GM23338 (cell line): ENCODE measurements at regions not wholly inside any gene's neighbourhood (a gene's known extent, or its start where the extent isn't known, plus 50 kb on each side); places are given as distances from the start of the nearest gene placed in this dataset.

Experiments used
- ATAC-seq: fragments of 200-7000 bp; cut with Tn5 transposase; 3 replicates; pipeline ENCODE4 v1.9.1; 2020
- DNase-seq: peaks from one replicate; pipeline ENCODE4 v3.0.0-alpha.2; 2015; ENCODE audit warnings: low spot score
- H2AFZ ChIP-seq: fragments of 200-600 bp; sonication (generic); 2 replicates; pipeline ENCODE4 v1.8.0; 2016; ENCODE audit warnings: antibody characterized with exemption, mild to moderate bottlenecking, moderate library complexity
- H3F3A ChIP-seq: fragments of 200-600 bp; sonication (generic); replicated peaks from 2 replicates; pipeline ENCODE4 v1.8.0; 2017; ENCODE audit warnings: antibody characterized with exemption, mixed run types, low read depth
- H3K27ac ChIP-seq: fragments of 200-600 bp; sonication (generic); 2 replicates; pipeline ENCODE4 v1.6.1; 2016; ENCODE audit warnings: low read depth
- H3K27me3 ChIP-seq: fragments of 200-600 bp; sonication (generic); 2 replicates; pipeline ENCODE4 v1.8.0; 2016; ENCODE audit warnings: mild to moderate bottlenecking, mixed run types, moderate library complexity; ENCODE audit not compliant: insufficient read depth
- H3K36me3 ChIP-seq: fragments of 200-600 bp; sonication (generic); 2 replicates; pipeline ENCODE4 v1.8.0; 2016; ENCODE audit warnings: mild to moderate bottlenecking; ENCODE audit not compliant: insufficient read depth
- H3K4me1 ChIP-seq: fragments of 200-600 bp; sonication (generic); 2 replicates; pipeline ENCODE4 v1.8.0; 2016; ENCODE audit warnings: mild to moderate bottlenecking, moderate library complexity; ENCODE audit not compliant: insufficient read depth
- H3K4me2 ChIP-seq: fragments of 200-600 bp; sonication (generic); 2 replicates; pipeline ENCODE4 v1.7.1; 2017; ENCODE audit warnings: mixed run types
- H3K4me3 ChIP-seq: fragments of 200-600 bp; sonication (generic); 2 replicates; pipeline ENCODE4 v1.6.1; 2016; ENCODE audit warnings: mixed run types
- H3K79me2 ChIP-seq: fragments of 200-600 bp; sonication (generic); replicated peaks from 2 replicates; pipeline ENCODE4 v1.8.0; 2017; ENCODE audit warnings: mild to moderate bottlenecking; ENCODE audit not compliant: insufficient read depth
- H3K9me2 ChIP-seq: fragments of 200-600 bp; sonication (generic); 2 replicates; pipeline ENCODE4 v1.8.0; 2017; ENCODE audit not compliant: insufficient read depth
- H4K20me1 ChIP-seq: fragments of 200-600 bp; sonication (generic); replicated peaks from 2 replicates; pipeline ENCODE4 v1.8.0; 2017; ENCODE audit warnings: mild to moderate bottlenecking; ENCODE audit not compliant: insufficient read depth
- H3K27ac Mint-ChIP-seq: 2 replicates; pipeline ENCODE4 v1.8.0; 2020; ENCODE audit warnings: inconsistent platforms, mild to moderate bottlenecking, moderate library complexity, mixed read lengths
- H3K27me3 Mint-ChIP-seq: 3 replicates; pipeline ENCODE4 v1.8.0; 2022; ENCODE audit warnings: low read depth, mild to moderate bottlenecking, moderate library complexity, mixed read lengths, inconsistent platforms; ENCODE audit not compliant: insufficient read depth, poor library complexity
- H3K36me3 Mint-ChIP-seq: 3 replicates; pipeline ENCODE4 v1.8.0; 2021; ENCODE audit warnings: low read depth, mild to moderate bottlenecking, inconsistent platforms, moderate library complexity, mixed read lengths
- H3K4me1 Mint-ChIP-seq: 3 replicates; pipeline ENCODE4 v1.8.0; 2020; ENCODE audit warnings: mild to moderate bottlenecking, inconsistent platforms, mixed read lengths
- H3K4me3 Mint-ChIP-seq: 3 replicates; pipeline ENCODE4 v1.8.0; 2021; ENCODE audit warnings: moderate library complexity, mild to moderate bottlenecking, inconsistent platforms, mixed read lengths
- H3K9me3 Mint-ChIP-seq: 3 replicates; pipeline ENCODE4 v1.8.0; 2020; ENCODE audit warnings: moderate library complexity, mild to moderate bottlenecking, inconsistent platforms, mixed read lengths
- CREB1 ChIP-seq: fragments of 250-450 bp; sonication (Bioruptor Pico); IDR thresholded peaks from 2 replicates; pipeline ENCODE4 v1.5.0; 2020; ENCODE audit warnings: low read depth, mild to moderate bottlenecking, moderate library complexity
- EZH2 ChIP-seq: fragments of 200-600 bp; sonication (generic); IDR thresholded peaks from one replicate; pipeline ENCODE4 v1.8.0; 2017; ENCODE audit warnings: antibody characterized with exemption, mild to moderate bottlenecking, low read depth; ENCODE audit not compliant: unreplicated experiment
- EZH2phosphoT487 ChIP-seq: fragments of 200-600 bp; sonication (generic); IDR thresholded peaks from one replicate; pipeline ENCODE4 v1.8.1; 2018; ENCODE audit warnings: antibody characterized with exemption; ENCODE audit not compliant: unreplicated experiment
- JUNB ChIP-seq: IDR thresholded peaks from one replicate; pipeline ENCODE4 v1.6.1; 2016; ENCODE audit warnings: antibody characterized with exemption; ENCODE audit not compliant: unreplicated experiment
- NANOG ChIP-seq: IDR thresholded peaks from 2 replicates; pipeline ENCODE4 v1.6.1; 2016; ENCODE audit warnings: antibody characterized with exemption, borderline replicate concordance
- POLR2AphosphoS5 ChIP-seq: IDR thresholded peaks from 2 replicates; pipeline ENCODE4 v1.6.1; 2016; ENCODE audit warnings: antibody characterized with exemption, low read depth
- STAT1 ChIP-seq: IDR thresholded peaks from one replicate; pipeline ENCODE4 v1.6.1; 2016; ENCODE audit warnings: antibody characterized with exemption; ENCODE audit not compliant: unreplicated experiment
- ZNF114 ChIP-seq: fragments of 250-450 bp; sonication (Bioruptor Pico); IDR thresholded peaks from 2 replicates; pipeline ENCODE4 v1.5.0; 2020; ENCODE audit warnings: mild to moderate bottlenecking, moderate library complexity
- ZNF331 ChIP-seq: fragments of 250-450 bp; sonication (Bioruptor Pico); IDR thresholded peaks from 2 replicates; pipeline ENCODE4 v1.5.0; 2020; ENCODE audit warnings: low read depth, mild to moderate bottlenecking, moderate library complexity
- TF ChIP-seq, protein P1 (sequence below): IDR thresholded peaks from one replicate; pipeline ENCODE4 v1.6.1; 2018; ENCODE audit warnings: antibody characterized with exemption; ENCODE audit not compliant: unreplicated experiment
- TF ChIP-seq, protein P2 (sequence below): fragments of 250-450 bp; sonication (Bioruptor Pico); IDR thresholded peaks from 2 replicates; pipeline ENCODE4 v1.5.0; 2020; ENCODE audit warnings: mild to moderate bottlenecking, moderate library complexity
- TF ChIP-seq, protein P3 (sequence below), 2 experiments: fragments of 200-600 bp in 1 of 2; sonication (generic) in 1 of 2; conservative IDR thresholded peaks; 2 replicates each; pipeline versions ENCODE4 v1.5.1 to v1.6.1; 2016 to 2017; ENCODE audit warnings: antibody characterized with exemption in 2 of 2, low read depth in 2 of 2, mild to moderate bottlenecking in 2 of 2, moderate library complexity in 1 of 2
- TF ChIP-seq, protein P4 (sequence below): IDR thresholded peaks from 2 replicates; pipeline ENCODE4 v1.6.1; 2016; ENCODE audit warnings: antibody characterized with exemption

DNA sequence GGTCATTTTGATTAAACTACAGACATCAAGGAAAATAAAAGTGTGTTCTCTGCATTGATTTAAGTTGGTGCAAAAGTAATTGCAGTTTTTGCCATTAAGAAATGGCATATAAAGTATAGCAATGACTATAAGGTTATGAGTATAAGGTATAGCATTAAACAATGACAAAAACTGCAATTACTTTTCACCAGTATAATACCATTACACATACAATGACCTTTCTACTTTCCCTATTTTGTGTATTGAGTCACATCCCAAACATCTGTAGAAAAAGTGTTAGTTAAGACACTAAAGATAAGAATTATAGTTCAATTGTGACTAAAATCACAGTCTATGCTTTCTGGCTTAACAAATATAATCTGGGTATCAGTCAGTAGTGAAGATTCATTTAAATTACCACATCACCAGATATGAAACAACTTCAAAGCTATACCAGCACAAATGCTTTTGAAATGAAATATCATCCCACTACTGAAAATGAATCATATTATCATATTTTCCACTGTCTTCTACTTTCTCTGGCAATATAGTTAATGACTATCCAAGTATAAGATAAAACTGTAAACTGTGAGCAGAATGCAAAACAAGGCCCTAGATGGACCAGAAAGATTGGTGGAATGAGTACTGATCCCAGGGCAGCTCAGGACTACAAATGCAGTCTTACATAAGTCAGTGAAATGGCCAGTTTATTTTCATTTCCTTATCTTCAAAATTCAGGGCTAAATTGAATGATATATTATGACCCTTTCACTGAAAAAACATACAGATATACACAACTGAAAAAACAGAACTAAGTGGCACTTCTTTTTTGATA is 241.1 kb downstream of the ANTXR2 start:
- H3K4me3 Mint-ChIP-seq, result no peak overlapping the region
- no peak overlapping the region for H3K27ac Mint-ChIP-seq
- Histone ChIP-seq H3K27me3 (no peaks in the 10 kb centered on the region), H3K4me2 (no peak overlapping the region), H3F3A (no peaks in the 10 kb centered on the region), H3K9me2 (peaks cover 1% of the 10 kb centered on the region), H3K27ac (no peak overlapping the region), H3K4me1 (no peaks in the 10 kb centered on the region), H3K4me3 (no peak overlapping the region), H3K79me2 (no peaks in the 10 kb centered on the region), H4K20me1 (no peaks in the 10 kb centered on the region), H2AFZ (no peak overlapping the region), H3K36me3 (no peaks in the 10 kb centered on the region; the same call in 1 of the 2 replicates)
- no peak for DNase-seq
- 0 out of 3 replicates have a peak, but pooled peaks cover 3% of the 10 kb centered on the region for H3K4me1 Mint-ChIP-seq
- ATAC-seq, result no peak
- peaks cover 9% of the 10 kb centered on the region; the same call in 2 of the 3 replicates for H3K9me3 Mint-ChIP-seq
- TF ChIP-seq, protein P1, sequence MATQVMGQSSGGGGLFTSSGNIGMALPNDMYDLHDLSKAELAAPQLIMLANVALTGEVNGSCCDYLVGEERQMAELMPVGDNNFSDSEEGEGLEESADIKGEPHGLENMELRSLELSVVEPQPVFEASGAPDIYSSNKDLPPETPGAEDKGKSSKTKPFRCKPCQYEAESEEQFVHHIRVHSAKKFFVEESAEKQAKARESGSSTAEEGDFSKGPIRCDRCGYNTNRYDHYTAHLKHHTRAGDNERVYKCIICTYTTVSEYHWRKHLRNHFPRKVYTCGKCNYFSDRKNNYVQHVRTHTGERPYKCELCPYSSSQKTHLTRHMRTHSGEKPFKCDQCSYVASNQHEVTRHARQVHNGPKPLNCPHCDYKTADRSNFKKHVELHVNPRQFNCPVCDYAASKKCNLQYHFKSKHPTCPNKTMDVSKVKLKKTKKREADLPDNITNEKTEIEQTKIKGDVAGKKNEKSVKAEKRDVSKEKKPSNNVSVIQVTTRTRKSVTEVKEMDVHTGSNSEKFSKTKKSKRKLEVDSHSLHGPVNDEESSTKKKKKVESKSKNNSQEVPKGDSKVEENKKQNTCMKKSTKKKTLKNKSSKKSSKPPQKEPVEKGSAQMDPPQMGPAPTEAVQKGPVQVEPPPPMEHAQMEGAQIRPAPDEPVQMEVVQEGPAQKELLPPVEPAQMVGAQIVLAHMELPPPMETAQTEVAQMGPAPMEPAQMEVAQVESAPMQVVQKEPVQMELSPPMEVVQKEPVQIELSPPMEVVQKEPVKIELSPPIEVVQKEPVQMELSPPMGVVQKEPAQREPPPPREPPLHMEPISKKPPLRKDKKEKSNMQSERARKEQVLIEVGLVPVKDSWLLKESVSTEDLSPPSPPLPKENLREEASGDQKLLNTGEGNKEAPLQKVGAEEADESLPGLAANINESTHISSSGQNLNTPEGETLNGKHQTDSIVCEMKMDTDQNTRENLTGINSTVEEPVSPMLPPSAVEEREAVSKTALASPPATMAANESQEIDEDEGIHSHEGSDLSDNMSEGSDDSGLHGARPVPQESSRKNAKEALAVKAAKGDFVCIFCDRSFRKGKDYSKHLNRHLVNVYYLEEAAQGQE, result no peak
- TF ChIP-seq, protein P2, sequence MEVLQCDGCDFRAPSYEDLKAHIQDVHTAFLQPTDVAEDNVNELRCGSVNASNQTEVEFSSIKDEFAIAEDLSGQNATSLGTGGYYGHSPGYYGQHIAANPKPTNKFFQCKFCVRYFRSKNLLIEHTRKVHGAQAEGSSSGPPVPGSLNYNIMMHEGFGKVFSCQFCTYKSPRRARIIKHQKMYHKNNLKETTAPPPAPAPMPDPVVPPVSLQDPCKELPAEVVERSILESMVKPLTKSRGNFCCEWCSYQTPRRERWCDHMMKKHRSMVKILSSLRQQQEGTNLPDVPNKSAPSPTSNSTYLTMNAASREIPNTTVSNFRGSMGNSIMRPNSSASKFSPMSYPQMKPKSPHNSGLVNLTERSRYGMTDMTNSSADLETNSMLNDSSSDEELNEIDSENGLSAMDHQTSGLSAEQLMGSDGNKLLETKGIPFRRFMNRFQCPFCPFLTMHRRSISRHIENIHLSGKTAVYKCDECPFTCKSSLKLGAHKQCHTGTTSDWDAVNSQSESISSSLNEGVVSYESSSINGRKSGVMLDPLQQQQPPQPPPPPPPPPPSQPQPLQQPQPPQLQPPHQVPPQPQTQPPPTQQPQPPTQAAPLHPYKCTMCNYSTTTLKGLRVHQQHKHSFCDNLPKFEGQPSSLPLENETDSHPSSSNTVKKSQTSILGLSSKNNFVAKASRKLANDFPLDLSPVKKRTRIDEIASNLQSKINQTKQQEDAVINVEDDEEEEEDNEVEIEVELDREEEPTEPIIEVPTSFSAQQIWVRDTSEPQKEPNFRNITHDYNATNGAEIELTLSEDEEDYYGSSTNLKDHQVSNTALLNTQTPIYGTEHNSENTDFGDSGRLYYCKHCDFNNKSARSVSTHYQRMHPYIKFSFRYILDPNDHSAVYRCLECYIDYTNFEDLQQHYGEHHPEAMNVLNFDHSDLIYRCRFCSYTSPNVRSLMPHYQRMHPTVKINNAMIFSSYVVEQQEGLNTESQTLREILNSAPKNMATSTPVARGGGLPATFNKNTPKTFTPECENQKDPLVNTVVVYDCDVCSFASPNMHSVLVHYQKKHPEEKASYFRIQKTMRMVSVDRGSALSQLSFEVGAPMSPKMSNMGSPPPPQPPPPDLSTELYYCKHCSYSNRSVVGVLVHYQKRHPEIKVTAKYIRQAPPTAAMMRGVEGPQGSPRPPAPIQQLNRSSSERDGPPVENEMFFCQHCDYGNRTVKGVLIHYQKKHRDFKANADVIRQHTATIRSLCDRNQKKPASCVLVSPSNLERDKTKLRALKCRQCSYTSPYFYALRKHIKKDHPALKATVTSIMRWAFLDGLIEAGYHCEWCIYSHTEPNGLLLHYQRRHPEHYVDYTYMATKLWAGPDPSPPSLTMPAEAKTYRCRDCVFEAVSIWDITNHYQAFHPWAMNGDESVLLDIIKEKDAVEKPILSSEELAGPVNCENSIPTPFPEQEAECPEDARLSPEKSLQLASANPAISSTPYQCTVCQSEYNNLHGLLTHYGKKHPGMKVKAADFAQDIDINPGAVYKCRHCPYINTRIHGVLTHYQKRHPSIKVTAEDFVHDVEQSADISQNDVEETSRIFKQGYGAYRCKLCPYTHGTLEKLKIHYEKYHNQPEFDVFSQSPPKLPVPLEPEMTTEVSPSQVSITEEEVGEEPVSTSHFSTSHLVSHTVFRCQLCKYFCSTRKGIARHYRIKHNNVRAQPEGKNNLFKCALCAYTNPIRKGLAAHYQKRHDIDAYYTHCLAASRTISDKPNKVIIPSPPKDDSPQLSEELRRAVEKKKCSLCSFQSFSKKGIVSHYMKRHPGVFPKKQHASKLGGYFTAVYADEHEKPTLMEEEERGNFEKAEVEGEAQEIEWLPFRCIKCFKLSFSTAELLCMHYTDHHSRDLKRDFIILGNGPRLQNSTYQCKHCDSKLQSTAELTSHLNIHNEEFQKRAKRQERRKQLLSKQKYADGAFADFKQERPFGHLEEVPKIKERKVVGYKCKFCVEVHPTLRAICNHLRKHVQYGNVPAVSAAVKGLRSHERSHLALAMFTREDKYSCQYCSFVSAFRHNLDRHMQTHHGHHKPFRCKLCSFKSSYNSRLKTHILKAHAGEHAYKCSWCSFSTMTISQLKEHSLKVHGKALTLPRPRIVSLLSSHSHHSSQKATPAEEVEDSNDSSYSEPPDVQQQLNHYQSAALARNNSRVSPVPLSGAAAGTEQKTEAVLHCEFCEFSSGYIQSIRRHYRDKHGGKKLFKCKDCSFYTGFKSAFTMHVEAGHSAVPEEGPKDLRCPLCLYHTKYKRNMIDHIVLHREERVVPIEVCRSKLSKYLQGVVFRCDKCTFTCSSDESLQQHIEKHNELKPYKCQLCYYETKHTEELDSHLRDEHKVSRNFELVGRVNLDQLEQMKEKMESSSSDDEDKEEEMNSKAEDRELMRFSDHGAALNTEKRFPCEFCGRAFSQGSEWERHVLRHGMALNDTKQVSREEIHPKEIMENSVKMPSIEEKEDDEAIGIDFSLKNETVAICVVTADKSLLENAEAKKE, result no peak
- TF ChIP-seq CREB1 (CRISPR knock-in tag) (no peak), ZNF331 (CRISPR knock-in tag) (no peak), NANOG (no peak), JUNB (no peak), EZH2 (no peak), EZH2phosphoT487 (no peak), ZNF114 (no peak), POLR2AphosphoS5 (no peak), STAT1 (no peak)
- TF ChIP-seq, protein P3, sequence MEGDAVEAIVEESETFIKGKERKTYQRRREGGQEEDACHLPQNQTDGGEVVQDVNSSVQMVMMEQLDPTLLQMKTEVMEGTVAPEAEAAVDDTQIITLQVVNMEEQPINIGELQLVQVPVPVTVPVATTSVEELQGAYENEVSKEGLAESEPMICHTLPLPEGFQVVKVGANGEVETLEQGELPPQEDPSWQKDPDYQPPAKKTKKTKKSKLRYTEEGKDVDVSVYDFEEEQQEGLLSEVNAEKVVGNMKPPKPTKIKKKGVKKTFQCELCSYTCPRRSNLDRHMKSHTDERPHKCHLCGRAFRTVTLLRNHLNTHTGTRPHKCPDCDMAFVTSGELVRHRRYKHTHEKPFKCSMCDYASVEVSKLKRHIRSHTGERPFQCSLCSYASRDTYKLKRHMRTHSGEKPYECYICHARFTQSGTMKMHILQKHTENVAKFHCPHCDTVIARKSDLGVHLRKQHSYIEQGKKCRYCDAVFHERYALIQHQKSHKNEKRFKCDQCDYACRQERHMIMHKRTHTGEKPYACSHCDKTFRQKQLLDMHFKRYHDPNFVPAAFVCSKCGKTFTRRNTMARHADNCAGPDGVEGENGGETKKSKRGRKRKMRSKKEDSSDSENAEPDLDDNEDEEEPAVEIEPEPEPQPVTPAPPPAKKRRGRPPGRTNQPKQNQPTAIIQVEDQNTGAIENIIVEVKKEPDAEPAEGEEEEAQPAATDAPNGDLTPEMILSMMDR (conservative IDR thresholded peaks at IDR 0.05; ENCODE audit: low read depth in 2 of 2), result no peak
- TF ChIP-seq, protein P4, sequence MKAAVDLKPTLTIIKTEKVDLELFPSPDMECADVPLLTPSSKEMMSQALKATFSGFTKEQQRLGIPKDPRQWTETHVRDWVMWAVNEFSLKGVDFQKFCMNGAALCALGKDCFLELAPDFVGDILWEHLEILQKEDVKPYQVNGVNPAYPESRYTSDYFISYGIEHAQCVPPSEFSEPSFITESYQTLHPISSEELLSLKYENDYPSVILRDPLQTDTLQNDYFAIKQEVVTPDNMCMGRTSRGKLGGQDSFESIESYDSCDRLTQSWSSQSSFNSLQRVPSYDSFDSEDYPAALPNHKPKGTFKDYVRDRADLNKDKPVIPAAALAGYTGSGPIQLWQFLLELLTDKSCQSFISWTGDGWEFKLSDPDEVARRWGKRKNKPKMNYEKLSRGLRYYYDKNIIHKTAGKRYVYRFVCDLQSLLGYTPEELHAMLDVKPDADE, result no peak
- H3K36me3 Mint-ChIP-seq, result peaks cover 3% of the 10 kb centered on the region; the same call in 1 of the 3 replicates
- no peaks in the 10 kb centered on the region for H3K27me3 Mint-ChIP-seq
